ENCODE measurements at regions not wholly inside any gene's neighbourhood (a gene's known extent, or its start where the extent isn't known, plus 50 kb on each side); places are given as distances from the start of the nearest gene placed in this dataset.
"Not testable (repeated sequence)": the region's sequence is repeated elsewhere in the genome, so short reads cannot be mapped to it uniquely, and the experiment has no call there.

- DNase-seq = no peak
Observed at GRCh38 chr5:83001796-83002381, 75.3 kb downstream of the TMEM167A start.

GRCh38 chr5:83000922-83001321 is 76.3 kb downstream of the TMEM167A start:
- DNase-seq = no peak

GRCh38 chr5:83000428-83000827 is 76.8 kb downstream of the TMEM167A start:
- DNase-seq = no peak

- no peak for DNase-seq
Observed at GRCh38 chr5:82993416-82993815, 83.8 kb downstream of the TMEM167A start.

GRCh38 chr5:82992646-82993045 is 84.5 kb downstream of the TMEM167A start:
- no peak for DNase-seq

GRCh38 chr5:82991678-82992323 is 85.4 kb downstream of the TMEM167A start:
- peak; percentile 30 for DNase-seq

- no peak for DNase-seq
Observed at GRCh38 chr5:82991059-82991458, 86.1 kb downstream of the TMEM167A start.

- no peak for DNase-seq
Observed at GRCh38 chr5:82987188-82987587, 90.0 kb downstream of the TMEM167A start.

- no peak for DNase-seq
Observed at GRCh38 chr5:82986404-82986803, 90.8 kb downstream of the TMEM167A start.

GRCh38 chr5:82985763-82986162 is 91.4 kb downstream of the TMEM167A start:
- DNase-seq = no peak

GRCh38 chr5:82984786-82985735 is 92.1 kb downstream of the TMEM167A start:
- no peak for DNase-seq

GRCh38 chr5:82982846-82983245 is 94.3 kb downstream of the TMEM167A start:
- no peak for DNase-seq

GRCh38 chr5:82976887-82977286 is 100.3 kb downstream of the TMEM167A start:
- DNase-seq = not testable (repeated sequence)

GRCh38 chr5:82975812-82976211 is 101.4 kb downstream of the TMEM167A start:
- no peak for DNase-seq

GRCh38 chr5:82975396-82975795 is 101.8 kb downstream of the TMEM167A start:
- DNase-seq = no peak

GRCh38 chr5:82974346-82974745 is 102.8 kb downstream of the TMEM167A start:
- DNase-seq = not testable (repeated sequence)

- no peak for DNase-seq
Observed at GRCh38 chr5:82971901-82972300, 105.3 kb downstream of the TMEM167A start.

GRCh38 chr5:82971034-82971806 is 106.0 kb downstream of the TMEM167A start:
- not testable (repeated sequence) for DNase-seq

GRCh38 chr5:82969221-82969976 is 107.8 kb downstream of the TMEM167A start:
- DNase-seq = not testable (repeated sequence)

GRCh38 chr5:82967072-82967471 is 110.1 kb downstream of the TMEM167A start:
- DNase-seq = no peak

- peak; percentile 2 for DNase-seq
Observed at GRCh38 chr5:82959466-82959865, 117.7 kb downstream of the TMEM167A start.

- no peak for DNase-seq
Observed at GRCh38 chr5:82956600-82956999, 120.6 kb downstream of the TMEM167A start.
